IMR-90 (cell line): ENCODE measurements at regions not wholly inside any gene's neighbourhood (a gene's known extent, or its start where the extent isn't known, plus 50 kb on each side); places are given as distances from the start of the nearest gene placed in this dataset.

Experiments
- ATAC-seq: fragments of 200-7000 bp; cut with Tn5 transposase; 2 replicates; pipeline ENCODE4 v1.9.1; 2020; ENCODE audit warnings: low read depth, mild to moderate bottlenecking, moderate library complexity
- BruUV-seq: library from RNA; stranded (reverse); fragments of 400-500 nt; replicated peaks from 2 replicates; lab custom pipeline; 2021; lab: Mats Ljungman, UMichigan
- CTCF ChIA-PET: fragments of 300-600 bp; formaldehyde crosslinking; extraction: SDS; loops from one replicate; lab custom pipeline; 2021; ENCODE audit warnings: antibody characterized with exemption; lab: Yijun Ruan, JAX
- POLR2A ChIA-PET: fragments of 300-600 bp; sonication (Branson Sonifier 250); formaldehyde crosslinking; loops from one replicate; lab custom pipeline; 2022; ENCODE audit warnings: antibody characterized with exemption; ENCODE audit not compliant: unreplicated experiment; lab: Charles Lee
- DNase-seq: peaks from one replicate; pipeline ENCODE4 v3.0.0; 2013
- H2AFZ ChIP-seq: replicated peaks from 2 replicates; pipeline ENCODE3; 2013; ENCODE audit warnings: low read length, mild to moderate bottlenecking; ENCODE audit not compliant: poor library complexity
- H2AK5ac ChIP-seq: 2 replicates; pipeline ENCODE4 v1.6.1; 2013; ENCODE audit warnings: low read depth, low read length, inconsistent platforms
- H2AK9ac ChIP-seq: replicated peaks from 2 replicates; pipeline ENCODE3; 2013; ENCODE audit warnings: mild to moderate bottlenecking, low read depth, low read length, moderate library complexity; ENCODE audit not compliant: poor library complexity
- H2BK120ac ChIP-seq: 2 replicates; pipeline ENCODE4 v1.6.1; 2013; ENCODE audit warnings: low read depth, low read length, inconsistent platforms
- H2BK15ac ChIP-seq: 3 replicates; pipeline ENCODE4 v1.6.1; 2013; ENCODE audit warnings: low read depth, low read length, inconsistent platforms
- H2BK20ac ChIP-seq: 2 replicates; pipeline ENCODE4 v1.6.1; 2013; ENCODE audit warnings: low read depth, mild to moderate bottlenecking, inconsistent platforms, low read length, moderate library complexity
- H2BK5ac ChIP-seq: 2 replicates; pipeline ENCODE4 v1.6.1; 2013; ENCODE audit warnings: mild to moderate bottlenecking, low read depth, low read length, inconsistent platforms; ENCODE audit not compliant: poor library complexity, severe bottlenecking
- H3K14ac ChIP-seq: replicated peaks from 2 replicates; pipeline ENCODE4 v1.6.1; 2013; ENCODE audit warnings: low read depth, low read length, inconsistent platforms
- H3K18ac ChIP-seq: 2 replicates; pipeline ENCODE4 v1.6.1; 2013; ENCODE audit warnings: low read depth, low read length, control low read depth
- H3K23ac ChIP-seq: 2 replicates; pipeline ENCODE4 v1.6.1; 2013; ENCODE audit warnings: low read depth, low read length, inconsistent platforms
- H3K27ac ChIP-seq: 2 replicates; pipeline ENCODE4 v1.5.1; 2013; ENCODE audit warnings: mild to moderate bottlenecking, control low read depth, low read length; ENCODE audit not compliant: insufficient read depth
- H3K27me3 ChIP-seq: 2 replicates; pipeline ENCODE4 v1.6.1; 2013; ENCODE audit warnings: low read length; ENCODE audit not compliant: control insufficient read depth, insufficient read depth
- H3K36me3 ChIP-seq: 2 replicates; pipeline ENCODE4 v1.6.1; 2013; ENCODE audit warnings: low read length, mixed read lengths; ENCODE audit not compliant: control insufficient read depth, insufficient read depth
- H3K4ac ChIP-seq: 2 replicates; pipeline ENCODE4 v1.6.1; 2013; ENCODE audit warnings: low read depth, low read length, inconsistent platforms
- H3K4me1 ChIP-seq: 2 replicates; pipeline ENCODE4 v1.6.1; 2013; ENCODE audit warnings: low read length, mixed read lengths; ENCODE audit not compliant: control insufficient read depth, insufficient read depth
- H3K4me2 ChIP-seq: 2 replicates; pipeline ENCODE4 v1.6.1; 2013; ENCODE audit warnings: low read depth, mild to moderate bottlenecking, control low read depth, low read length, moderate library complexity
- H3K4me3 ChIP-seq: 2 replicates; pipeline ENCODE4 v1.5.1; 2013; ENCODE audit warnings: low read depth, mild to moderate bottlenecking, control low read depth, low read length, moderate library complexity; ENCODE audit not compliant: insufficient read depth
- H3K56ac ChIP-seq: 2 replicates; pipeline ENCODE4 v1.6.1; 2013; ENCODE audit warnings: low read length, inconsistent platforms; ENCODE audit not compliant: insufficient read depth; ENCODE audit errors: extremely low read depth
- H3K79me1 ChIP-seq, 2 experiments: 2 replicates each; pipeline ENCODE4 v1.6.1; 2013; ENCODE audit warnings: low read length in 2 of 2, inconsistent platforms in 1 of 2, low read depth in 1 of 2
- H3K9ac ChIP-seq: 2 replicates; pipeline ENCODE4 v1.6.1; 2013; ENCODE audit warnings: low read depth, low read length, control low read depth
- H3K9me1 ChIP-seq: 2 replicates; pipeline ENCODE4 v1.6.1; 2013; ENCODE audit warnings: low read length, inconsistent platforms; ENCODE audit not compliant: insufficient read depth
- H3K9me3 ChIP-seq: 2 replicates; pipeline ENCODE4 v1.6.1; 2013; ENCODE audit warnings: low read length; ENCODE audit not compliant: control insufficient read depth, insufficient read depth
- H4K20me1 ChIP-seq: 2 replicates; pipeline ENCODE4 v1.6.1; 2013; ENCODE audit warnings: low read length, inconsistent platforms; ENCODE audit not compliant: insufficient read depth
- H4K5ac ChIP-seq: 2 replicates; pipeline ENCODE4 v1.6.1; 2013; ENCODE audit warnings: mild to moderate bottlenecking, low read depth, low read length, control low read depth
- H4K8ac ChIP-seq, 2 experiments: 2 replicates each; pipeline ENCODE4 v1.6.1; 2013; ENCODE audit warnings: low read depth in 2 of 2, low read length in 2 of 2, control low read depth in 1 of 2, inconsistent platforms in 1 of 2
- H4K91ac ChIP-seq: 2 replicates; pipeline ENCODE4 v1.6.1; 2013; ENCODE audit warnings: low read depth, low read length, inconsistent platforms; ENCODE audit not compliant: insufficient read depth
- CEBPB ChIP-seq: IDR thresholded peaks from 2 replicates; pipeline ENCODE4 v1.6.1; 2012; ENCODE audit warnings: low read depth, low read length, improper control_type of control experiment
- CHD1 ChIP-seq: IDR thresholded peaks from 2 replicates; pipeline ENCODE4 v1.6.1; 2012; ENCODE audit warnings: low read depth, low read length, improper control_type of control experiment
- FOS ChIP-seq: fragments of 150-350 bp; IDR thresholded peaks from 2 replicates; pipeline ENCODE4 v1.6.1; 2016; ENCODE audit warnings: low read depth, low read length
- MAFK ChIP-seq: IDR thresholded peaks from 2 replicates; pipeline ENCODE4 v1.6.1; 2012; ENCODE audit warnings: low read depth, low read length, improper control_type of control experiment
- WGBS, 2 experiments: methylation state at CpG; one replicate each; pipeline versions ENCODE4 v1.1.5 to v1.1.7; 2013; ENCODE audit warnings: missing lambda C conversion rate in 2 of 2; ENCODE audit not compliant: insufficient read length in 1 of 2; ENCODE audit errors: extremely low coverage in 2 of 2; 5-methylcytosine and 5-hydroxymethylcytosine counted together
- dilution Hi-C: fragments of 300-500 bp; cut with HindIII; formaldehyde crosslinking; loops from one replicate; pipeline ENCODE4 v1.14.3; 2018; ENCODE audit warnings: low sequenced_read_pairs; ENCODE audit not compliant: unreplicated experiment
- in situ Hi-C: fragments of 300-500 bp; cut with MboI; formaldehyde crosslinking; loops from 3 replicates; pipeline ENCODE4 v1.14.3; 2019; ENCODE audit warnings: low sequenced_read_pairs, inconsistent platforms, mixed read lengths
- intact Hi-C: fragments of 100-400 bp; cut with micrococcal nuclease; formaldehyde crosslinking; loops from 2 replicates; pipeline ENCODE4 v1.10.0; 2022

DNA sequence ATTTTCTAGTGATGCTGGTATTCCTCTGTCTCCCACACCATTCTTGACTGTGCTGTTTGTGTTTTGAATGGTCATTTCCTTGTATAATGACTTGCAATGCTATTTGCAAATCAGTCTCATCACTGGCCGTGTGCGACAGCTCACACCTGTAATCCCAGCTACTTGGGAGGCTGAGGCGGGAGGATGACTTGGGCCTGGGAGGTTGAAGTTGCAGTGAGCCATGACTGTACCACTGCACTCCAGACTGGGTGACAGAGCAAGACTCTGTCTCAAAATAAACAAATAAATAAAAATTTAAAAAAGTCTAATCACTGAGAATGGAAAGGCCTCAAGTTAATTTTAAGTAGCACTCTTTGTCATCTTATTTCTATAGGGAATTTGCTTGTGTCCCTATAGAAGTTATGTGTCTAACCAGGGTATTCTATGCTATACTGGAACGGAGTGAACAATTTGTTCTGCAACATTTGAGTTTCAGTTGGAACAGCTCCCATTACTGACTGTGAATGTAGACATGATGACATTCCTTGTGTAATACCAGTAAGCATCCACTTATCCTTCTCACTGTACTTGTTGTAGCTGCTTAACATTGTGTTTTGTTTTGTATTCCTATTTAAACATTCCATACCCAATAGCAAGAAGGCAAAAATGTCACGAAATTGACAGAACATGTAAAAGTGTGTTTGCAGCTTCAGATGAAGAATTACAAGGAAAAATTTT, 126.3 kb downstream of the MGST1 start:
- POLR2A ChIA-PET = interaction anchor here (0.7 kb wide), 1 partner anchor 23 kb away, joined by 3 read pairs; no protein-coding TSS in a partner anchor
- no peak overlapping the region for H2AFZ ChIP-seq
- no peak overlapping the region for H3K56ac ChIP-seq
- TF ChIP-seq CEBPB = peak; percentile 43; the same call in 1 of the 2 replicates
- TF ChIP-seq CHD1 = no peak
- no peak for TF ChIP-seq FOS
- TF ChIP-seq MAFK = no peak
- no peaks in the 10 kb centered on the region for H3K36me3 ChIP-seq
- no peak overlapping the region for H3K9ac ChIP-seq
- H3K14ac ChIP-seq = no peak overlapping the region
- H2AK5ac ChIP-seq = no peak overlapping the region
- H3K9me1 ChIP-seq = no peaks in the 10 kb centered on the region
- no peak overlapping the region for H2BK5ac ChIP-seq
- no peak overlapping the region for H3K18ac ChIP-seq
- WGBS, 2 experiments = no CpG with 5 or more reads among the region's 5 CpGs
- no peak overlapping the region for H3K23ac ChIP-seq
- no peak overlapping the region for H3K4me2 ChIP-seq
- CTCF ChIA-PET = no interaction called here
- H2BK15ac ChIP-seq = no peak overlapping the region
- no peak overlapping the region for H4K8ac ChIP-seq
- H3K9me3 ChIP-seq = no peaks in the 10 kb centered on the region
- no peak overlapping the region for H2BK20ac ChIP-seq
- H3K79me1 ChIP-seq = no peaks in the 10 kb centered on the region
- dilution Hi-C loops (no loop called here), in situ Hi-C loops (no loop called here), intact Hi-C loops (no loop called here)
- no peaks in the 10 kb centered on the region for H4K20me1 ChIP-seq
- no peak overlapping the region for H4K91ac ChIP-seq
- H3K4ac ChIP-seq = no peak overlapping the region
- peak; percentile 63 for DNase-seq
- H2AK9ac ChIP-seq = no peak overlapping the region
- H3K27ac ChIP-seq = no peak overlapping the region
- H3K27me3 ChIP-seq = no peaks in the 10 kb centered on the region
- H2BK120ac ChIP-seq = no peak overlapping the region
- ATAC-seq = peak; percentile 74
- no peaks in the 10 kb centered on the region for H3K4me1 ChIP-seq
- no peak overlapping the region for H4K5ac ChIP-seq
- no peak overlapping the region for H3K4me3 ChIP-seq
- no TSS peak for BruUV-seq
